ENCODE measurements at regions not wholly inside any gene's neighbourhood (a gene's known extent, or its start where the extent isn't known, plus 50 kb on each side); places are given as distances from the start of the nearest gene placed in this dataset.
"Not testable (repeated sequence)": the region's sequence is repeated elsewhere in the genome, so short reads cannot be mapped to it uniquely, and the experiment has no call there.

DNA sequence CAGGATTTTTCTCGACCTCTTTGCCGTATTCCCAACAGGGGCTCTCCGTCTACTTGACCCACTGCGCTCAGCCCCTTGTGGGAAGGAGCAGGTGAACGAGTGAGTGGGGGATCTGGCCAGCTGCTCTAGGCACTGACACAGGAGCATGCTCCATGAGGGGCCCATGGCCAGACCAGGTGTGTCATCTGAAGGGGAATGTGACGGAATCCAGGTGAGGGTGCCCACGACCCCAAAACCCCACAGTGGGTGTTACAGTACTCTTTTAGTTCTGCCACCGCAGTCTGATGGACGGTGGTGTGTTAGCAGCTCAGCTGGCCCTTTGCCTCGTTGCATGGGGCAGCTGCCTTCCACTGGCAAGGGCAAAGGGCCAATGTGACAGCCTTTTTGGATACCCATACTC lies 601.4 kb upstream of the NCAM2 start:
- DNase-seq, result no peak
- intact Hi-C loops (cut with DNase I), result no loop called here
- ATAC-seq, result no peak

DNA sequence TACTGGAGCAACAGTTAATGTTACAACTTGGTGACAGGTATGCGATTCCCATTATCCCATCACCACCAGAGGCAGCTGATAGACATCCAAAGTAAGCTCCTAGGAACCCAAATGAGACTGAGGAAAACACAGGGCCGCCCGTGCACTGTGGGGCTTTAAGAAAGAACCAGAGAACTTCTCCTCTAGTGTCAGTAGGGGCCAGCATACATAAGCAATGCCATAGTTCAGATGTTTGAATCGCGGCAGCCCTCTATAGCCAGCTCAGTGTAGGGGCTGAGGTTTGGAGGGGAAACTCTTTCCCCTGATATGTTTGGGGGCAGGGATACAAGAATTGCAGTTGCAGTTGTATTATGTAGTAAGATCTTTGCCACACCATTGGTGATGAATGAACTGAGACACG lies 593.3 kb upstream of the NCAM2 start:
- no peak for DNase-seq
- ATAC-seq, result no peak
- intact Hi-C loops (cut with DNase I), result no loop called here

DNA sequence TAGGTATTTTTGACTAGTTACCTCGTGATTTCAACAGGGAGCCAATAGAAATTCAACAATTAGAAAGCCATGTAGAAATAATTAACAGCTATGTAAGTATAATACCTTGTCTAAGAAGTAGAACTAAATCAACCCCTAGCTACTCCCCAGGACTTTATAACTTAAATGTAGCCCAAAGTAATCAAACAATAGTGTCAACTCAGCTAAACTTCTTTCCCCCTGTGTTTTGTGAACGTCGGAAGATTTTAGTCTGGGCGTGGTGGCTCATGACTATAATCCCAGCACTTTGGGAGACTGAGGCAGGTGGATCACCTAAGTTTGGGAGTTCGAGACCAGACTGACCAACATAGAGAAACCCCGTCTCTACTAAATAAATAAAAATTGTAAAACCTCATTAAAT lies 579.9 kb upstream of the NCAM2 start:
- intact Hi-C loops (cut with DNase I), result no loop called here
- no peak for ATAC-seq
- DNase-seq, result no peak

DNA sequence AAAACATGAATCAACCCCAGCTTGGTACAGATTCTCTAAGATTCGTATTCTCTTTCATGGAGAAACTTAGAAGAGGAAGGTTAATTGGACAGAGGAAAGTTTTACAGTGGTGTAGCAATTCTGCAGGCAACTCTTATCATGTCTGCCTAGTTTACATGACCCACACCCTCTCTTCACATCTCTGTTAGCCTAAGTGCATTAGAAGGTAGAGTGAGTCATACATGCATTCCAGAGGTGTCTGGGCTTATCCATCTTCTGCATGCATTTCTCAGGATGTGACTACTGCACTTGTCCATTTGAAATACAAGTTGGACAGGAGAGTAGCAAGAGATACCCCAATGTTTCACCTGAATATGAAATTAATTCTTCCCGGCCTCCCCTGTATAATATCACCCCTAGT lies 578.4 kb upstream of the NCAM2 start:
- intact Hi-C loops (cut with DNase I), result no loop called here
- DNase-seq (no peak), ATAC-seq (no peak)

DNA sequence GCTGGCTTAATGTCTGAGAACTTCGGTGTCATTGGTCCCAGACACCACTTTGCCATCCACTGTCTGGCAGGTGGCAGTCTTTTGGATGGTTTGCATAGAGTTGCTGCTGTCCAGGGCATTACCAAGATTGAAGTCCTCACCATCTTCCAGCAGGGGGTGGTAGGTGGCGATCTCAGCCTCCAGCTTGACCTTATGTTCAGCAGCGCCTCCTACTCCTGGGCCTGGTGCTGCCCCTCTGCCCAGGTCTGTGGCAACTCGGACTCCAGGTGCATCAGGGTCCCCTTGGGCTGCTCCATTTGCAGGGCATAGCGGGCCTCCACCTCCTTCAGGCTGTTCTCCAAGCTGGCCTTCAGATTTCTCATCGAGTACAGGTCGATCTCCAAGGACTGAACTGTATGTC lies 573.3 kb upstream of the NCAM2 start:
- intact Hi-C loops (cut with DNase I), result no loop called here

DNA sequence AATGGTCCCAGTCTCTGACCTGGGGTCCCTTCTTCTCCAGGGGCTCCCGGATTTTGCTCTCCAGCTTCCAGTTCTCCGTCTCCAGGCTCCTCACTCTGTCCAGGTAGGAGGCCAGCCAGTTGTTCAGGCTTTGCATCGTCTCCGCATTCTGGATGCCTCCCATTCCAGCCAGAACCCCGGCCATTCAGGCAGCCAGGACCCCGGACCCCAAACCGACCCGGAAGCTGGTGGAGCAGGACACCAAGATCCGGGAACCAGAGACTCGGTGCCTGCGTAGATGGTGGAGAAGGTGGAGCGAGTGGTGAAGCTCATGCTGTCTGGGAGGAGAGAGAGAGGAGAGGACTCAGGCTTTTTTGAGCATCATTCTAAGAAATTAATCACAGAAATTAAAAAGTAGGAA lies 572.4 kb upstream of the NCAM2 start:
- ATAC-seq (no peak), DNase-seq (no peak)
- intact Hi-C loops (cut with DNase I), result no loop called here

More for the DNA sequence above, 573.3 kb upstream of the NCAM2 start:
- DNase-seq, result no peak
- ATAC-seq, result no peak

DNA sequence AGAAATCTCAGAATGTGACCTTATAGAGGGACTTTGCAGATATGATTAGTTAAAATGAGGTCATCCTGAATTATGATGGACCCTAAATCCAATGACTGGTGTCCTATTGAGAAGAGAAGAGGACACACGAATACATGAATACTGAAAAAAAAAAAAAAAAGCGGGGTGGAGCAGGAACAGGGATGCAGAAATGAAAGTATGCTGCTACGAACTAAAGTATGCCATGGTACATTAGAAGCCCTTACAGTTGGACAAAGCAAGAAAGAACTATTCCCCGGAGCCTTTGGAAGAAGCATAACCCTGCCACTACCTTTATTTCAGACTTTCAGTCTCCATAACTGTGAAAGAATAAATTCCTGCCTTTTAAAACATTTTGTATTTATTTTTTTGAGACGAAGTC lies 557.9 kb upstream of the NCAM2 start:
- no peak for DNase-seq
- no peak for ATAC-seq
- intact Hi-C loops (cut with DNase I), result no loop called here

DNA sequence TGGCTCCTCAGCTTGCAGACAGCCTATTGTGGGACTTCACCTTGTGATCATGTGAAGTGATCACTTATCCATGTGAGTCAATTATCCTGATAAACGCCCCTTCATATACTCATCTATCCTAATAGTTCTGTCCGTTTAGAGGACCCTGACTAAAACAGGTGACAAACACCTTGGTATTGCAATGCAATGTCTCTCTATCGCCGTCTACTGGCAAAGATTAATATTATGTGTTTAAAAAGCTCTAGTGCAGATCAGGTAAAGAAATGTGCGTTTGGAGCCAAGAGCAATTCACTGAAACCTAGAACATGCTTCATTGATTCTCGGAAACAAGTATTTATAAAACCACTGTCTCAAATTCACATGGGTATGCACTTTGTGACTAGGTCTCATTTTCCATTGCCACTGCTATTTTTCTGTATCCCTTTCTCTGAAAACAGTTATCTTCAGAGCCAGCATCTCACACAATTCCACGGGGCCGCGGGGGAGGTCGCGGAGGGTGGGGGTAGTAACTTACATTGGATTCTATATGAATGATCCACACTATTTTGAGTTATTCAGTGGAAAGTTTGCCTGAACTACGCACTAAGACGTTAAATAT lies 554.6 kb upstream of the NCAM2 start:
- intact Hi-C loops (cut with DNase I), result no loop called here
- ATAC-seq (no peak), DNase-seq (no peak)

DNA sequence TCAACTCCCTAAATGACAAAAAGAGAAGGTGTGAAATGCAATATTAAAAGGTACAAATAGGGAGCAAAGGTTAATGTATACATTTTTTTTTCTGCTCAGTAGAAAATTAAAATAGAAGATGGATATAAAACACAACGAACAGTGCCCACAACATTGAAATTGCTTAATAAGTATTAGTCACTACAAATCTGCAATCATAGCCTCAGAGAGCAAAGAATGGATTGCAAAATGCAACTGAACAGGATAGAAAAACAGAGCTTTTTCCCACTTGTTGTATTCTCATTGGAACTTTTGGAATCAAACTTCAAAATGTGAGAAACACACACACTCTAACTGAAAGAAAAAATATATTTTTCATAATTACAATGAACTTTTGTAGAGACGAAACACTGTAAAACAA lies 552.2 kb upstream of the NCAM2 start:
- intact Hi-C loops (cut with DNase I), result no loop called here
- no peak for ATAC-seq
- DNase-seq, result no peak

DNA sequence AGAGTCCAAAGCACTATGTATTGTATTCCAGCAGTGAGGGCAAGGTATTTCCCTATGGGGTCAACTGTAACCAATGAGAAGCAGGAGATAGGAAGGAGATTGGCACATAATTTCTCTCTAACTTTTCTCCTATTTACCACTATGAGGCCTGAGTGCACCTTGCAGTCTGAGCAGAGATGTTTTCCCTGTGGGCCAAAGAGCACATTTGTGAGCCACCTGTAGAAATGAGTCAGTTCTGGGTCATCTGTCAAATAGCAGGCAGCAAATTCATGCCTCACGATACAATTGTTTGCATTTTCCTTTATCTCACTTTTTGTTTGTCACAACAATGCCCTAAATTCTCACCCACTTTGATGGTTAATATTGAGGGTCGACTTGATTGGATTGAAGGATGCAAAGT lies 547.2 kb upstream of the NCAM2 start:
- DNase-seq (no peak), ATAC-seq (no peak)
- intact Hi-C loops (cut with DNase I), result no loop called here

DNA sequence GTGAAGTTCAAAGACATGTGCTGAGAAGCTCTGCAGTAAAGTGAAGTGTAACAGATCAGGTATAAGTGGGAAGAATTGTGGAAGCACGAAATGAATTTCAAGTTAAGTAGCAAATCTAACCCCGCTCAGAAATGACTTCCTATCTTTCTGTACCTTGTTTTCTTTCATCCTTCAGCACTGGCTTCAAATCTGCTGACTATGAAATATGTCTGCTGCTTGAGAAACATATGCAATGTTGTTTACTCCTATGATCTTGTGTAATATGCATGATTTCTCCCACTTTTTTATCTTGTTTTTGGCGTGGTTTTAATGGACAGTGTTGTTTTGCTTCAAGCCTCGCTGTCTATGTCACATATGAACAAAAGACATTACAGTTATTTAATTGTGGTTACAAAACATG lies 545.3 kb upstream of the NCAM2 start:
- ATAC-seq (no peak), DNase-seq (no peak)
- intact Hi-C loops (cut with DNase I), result no loop called here

DNA sequence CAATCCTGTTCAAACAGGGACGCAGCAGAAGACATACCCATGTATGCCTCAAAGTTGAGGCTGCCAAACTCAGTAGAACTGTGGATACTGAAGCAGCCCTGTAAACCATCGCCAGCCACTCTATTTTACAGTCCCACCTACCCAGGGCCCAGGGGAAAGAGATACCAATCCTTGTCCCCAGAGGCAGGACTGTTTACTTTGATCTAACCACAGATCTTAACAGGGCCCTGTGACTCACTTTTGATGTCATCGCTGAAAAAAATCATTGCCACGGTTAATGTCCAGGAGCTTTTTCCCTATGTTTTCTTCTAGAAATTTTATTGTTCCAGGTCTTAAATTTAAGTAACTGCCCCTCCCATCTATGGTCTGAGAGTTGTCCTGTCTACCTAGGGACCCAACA lies 538.4 kb upstream of the NCAM2 start:
- no peak for DNase-seq
- ATAC-seq, result no peak
- intact Hi-C loops (cut with DNase I), result no loop called here

DNA sequence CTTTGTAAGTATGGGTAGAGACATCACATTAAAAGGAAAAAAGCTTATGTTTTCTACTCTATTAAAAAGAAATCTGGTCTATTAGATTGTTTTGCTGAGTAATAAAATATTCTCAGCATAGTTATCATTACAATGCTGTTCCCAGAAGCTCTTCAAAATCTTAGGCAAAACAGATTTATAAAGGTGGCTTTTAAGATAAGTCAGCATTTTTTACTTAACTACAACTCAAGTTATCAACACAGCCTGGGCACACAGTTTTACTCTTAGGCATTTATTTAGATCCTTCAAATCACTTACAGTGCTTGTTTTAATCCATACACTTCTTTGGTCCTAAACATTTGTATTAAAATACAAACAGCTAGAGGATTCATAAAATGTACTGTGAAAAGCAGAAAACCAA lies 534.8 kb upstream of the NCAM2 start:
- ATAC-seq (no peak), DNase-seq (no peak)
- intact Hi-C loops (cut with DNase I), result no loop called here

DNA sequence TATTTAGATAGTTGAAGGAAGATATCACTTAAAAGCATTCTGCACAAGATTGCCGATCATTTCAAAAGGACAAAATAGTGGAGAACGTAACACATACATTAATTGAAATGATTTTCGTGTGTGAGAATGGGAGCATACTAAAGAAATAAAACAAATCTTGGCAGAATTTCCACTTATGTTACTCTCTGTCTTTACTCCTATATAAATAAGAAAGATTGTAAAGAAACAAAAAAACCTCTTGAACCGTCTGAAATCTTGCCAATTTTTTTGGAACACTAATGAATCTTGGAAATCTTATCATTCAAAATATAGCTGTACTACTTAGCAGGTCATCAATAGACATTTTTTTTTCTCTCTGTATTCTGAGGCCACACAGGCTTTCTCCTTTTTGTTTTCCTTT lies 528.8 kb upstream of the NCAM2 start:
- ATAC-seq (no peak), DNase-seq (no peak)
- intact Hi-C loops (cut with DNase I), result no loop called here

DNA sequence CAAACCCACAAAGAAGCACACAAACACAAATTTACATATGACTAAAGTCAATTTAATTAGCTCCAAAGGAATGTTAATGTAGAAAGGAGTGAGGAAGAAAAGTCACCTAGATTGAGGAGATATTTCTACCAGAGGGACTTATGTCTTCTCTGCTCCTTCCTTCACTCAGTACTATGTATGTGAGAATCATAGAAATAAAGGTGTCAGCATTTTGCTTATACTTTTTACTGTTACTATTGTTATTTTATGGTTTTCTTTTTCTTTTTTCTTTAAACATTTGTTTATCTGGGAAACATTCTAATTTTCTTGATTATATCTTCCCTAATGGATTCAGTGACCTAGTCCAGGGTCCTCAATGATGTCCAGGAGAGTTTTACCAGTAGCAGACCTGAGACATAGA lies 511.9 kb upstream of the NCAM2 start:
- ATAC-seq, result no peak
- intact Hi-C loops (cut with DNase I), result no loop called here

DNA sequence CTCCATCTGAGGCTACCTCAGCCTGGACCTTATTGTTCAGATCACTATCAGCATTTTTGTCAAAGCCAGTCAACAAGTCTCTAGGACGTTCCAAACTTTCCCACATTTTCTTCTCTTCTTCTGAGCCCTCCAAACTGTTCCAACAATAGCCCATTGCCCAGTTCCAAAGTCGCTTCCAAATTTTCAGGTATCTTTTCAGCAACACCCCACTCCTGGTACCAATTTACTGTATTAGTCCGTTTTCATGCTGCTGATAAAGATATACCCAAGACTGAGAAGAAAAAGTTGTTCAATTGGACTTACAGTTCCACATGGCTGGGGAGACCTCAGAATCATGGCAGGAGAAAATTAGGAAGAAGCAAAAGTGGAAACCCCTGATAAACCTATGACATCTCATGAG lies 495.3 kb upstream of the NCAM2 start:
- intact Hi-C loops (cut with DNase I); ATAC-seq; DNase-seq: not testable (repeated sequence)

More for the DNA sequence above, 511.9 kb upstream of the NCAM2 start:
- no peak for DNase-seq

DNA sequence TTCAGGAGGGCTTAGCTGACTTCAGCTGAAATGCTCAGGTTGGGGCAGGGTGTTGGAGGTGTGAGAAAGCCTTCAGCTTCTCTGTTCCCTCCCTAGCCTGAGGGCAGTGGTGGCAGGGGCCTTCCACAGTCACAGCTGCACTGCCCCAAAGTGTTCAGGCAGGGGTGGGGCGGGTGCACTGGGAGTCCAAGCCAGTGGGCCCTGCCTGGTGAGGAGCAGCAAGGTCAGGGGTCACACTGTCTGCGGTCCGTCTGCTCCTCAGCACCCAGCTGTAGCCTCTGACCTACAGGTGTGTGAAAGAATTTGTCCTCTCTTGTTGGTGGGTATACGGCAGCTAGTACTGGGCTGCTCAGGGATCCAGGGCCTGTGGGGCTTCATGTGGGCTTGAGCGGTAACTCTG lies 490.4 kb upstream of the NCAM2 start:
- intact Hi-C loops (cut with DNase I), result no loop called here
- ATAC-seq, result no peak

DNA sequence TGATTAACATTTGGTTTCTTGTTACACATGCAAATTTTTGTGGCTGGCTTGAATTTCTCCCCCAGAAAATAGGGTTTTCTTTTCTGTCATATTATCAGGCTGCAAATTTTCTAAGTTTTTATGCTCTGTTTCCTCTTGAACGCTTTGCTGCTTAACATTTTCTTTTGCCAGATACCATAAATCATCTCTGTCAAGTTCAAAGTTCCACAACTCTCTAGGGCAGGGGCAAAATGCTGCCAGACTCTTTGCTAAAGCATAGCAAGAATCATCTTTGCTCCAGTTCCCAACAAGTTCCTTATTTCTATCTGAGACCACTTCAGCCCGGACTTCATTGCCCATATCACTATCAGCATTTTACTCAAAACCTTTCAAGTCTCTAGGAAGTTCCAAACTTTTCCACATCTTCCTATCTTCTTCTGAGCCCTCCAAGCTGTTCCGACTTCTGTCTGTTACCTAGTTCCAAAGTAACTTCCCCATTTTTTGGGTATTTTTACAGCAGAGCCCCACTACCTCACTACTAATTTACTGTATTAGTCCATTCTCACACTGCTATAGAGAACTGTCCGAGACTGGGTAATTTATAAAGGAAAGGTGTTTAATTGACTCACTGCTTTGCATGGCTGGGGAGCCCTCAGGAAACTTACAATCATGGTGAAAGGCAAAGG lies 486.9 kb upstream of the NCAM2 start:
- ATAC-seq, result no peak
- intact Hi-C loops (cut with DNase I), result no loop called here
- no peak for DNase-seq

More for the DNA sequence above, 490.4 kb upstream of the NCAM2 start:
- no peak for DNase-seq

DNA sequence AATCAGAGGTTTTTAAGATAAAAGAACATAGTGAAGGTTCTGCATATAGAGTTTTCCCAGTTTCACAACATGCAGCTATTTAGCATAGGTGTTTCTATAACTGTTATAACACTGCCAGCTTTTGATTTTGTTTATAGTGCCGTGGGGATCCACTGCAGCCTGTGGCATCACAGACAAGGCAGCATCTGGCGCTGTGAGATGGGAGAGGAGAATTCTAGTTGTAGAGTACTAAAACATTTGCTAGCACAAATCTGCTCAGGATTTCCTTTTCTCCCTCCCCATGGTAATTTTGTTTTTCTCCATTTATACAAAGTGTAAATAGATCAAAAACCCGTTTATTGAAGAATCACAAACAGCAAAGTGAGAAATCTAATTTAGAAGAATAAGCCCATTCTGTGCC lies 482.8 kb upstream of the NCAM2 start:
- no peak for ATAC-seq
- intact Hi-C loops (cut with DNase I), result no loop called here
- no peak for DNase-seq

DNA sequence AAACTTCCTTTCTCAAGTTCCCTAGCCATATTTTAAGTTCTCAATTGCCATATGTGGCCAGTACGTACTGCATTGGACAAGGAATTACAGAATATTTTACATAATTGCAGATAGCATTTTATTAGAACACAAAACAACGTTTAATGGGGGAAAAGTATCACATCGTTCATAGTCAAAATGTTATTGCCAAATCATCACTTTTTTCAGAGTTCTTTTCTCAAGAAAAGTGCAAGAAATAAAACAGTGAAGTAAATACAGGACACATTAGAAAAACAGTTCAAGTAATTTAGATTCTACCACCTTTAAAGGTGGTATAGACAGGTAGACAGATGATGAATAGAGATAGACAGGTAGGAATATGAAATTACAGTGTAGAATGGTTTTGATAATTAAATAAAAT lies 479.1 kb upstream of the NCAM2 start:
- DNase-seq (no peak), ATAC-seq (no peak)
- intact Hi-C loops (cut with DNase I), result no loop called here

DNA sequence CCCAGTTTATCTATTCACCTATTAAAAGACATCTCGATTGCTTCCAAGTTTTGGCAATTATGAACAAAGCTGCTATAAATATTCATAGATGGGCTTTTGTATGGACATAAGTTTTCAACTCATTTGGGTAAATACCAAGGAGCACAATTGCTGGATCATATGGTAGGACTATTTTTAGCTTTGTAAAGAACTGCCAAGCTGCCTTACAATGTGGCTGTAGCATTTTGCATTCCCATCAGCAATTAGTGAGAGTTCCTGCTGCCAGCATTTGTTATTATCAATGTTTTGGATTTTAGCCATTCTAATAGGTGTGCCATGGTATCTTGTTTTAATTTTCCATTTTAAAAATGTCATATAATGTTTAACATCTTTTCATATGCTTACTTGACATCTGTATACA lies 475.6 kb upstream of the NCAM2 start:
- no peak for ATAC-seq
- no peak for DNase-seq
- intact Hi-C loops (cut with DNase I), result no loop called here

DNA sequence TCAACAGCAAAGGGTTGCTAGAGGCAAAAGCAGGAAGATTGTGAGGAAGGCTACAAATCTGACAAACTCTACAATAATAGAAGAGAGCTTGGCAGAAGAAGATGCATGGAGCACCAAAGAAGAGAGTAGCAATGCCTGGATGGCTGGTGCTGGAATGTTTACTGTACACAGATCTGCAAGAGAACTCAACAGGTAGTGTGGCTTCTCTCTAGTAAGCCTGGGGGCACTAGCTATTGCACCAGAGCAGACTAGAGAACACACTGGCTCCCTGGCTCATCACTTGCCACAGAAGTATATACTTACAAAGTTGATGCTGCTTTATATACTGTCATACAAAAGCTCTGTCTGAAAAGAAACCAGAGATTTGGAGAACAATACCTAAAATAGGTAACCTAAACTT lies 475.0 kb upstream of the NCAM2 start:
- ATAC-seq (no peak), DNase-seq (no peak)
- intact Hi-C loops (cut with DNase I), result no loop called here
